ENCODE measurements at regions not wholly inside any gene's neighbourhood (a gene's known extent, or its start where the extent isn't known, plus 50 kb on each side); places are given as distances from the start of the nearest gene placed in this dataset.

GRCh38 chr12:25835385-25835784, 123.1 kb upstream of the RASSF8 start:
- DNase-seq = no peak

GRCh38 chr12:25838007-25838406, 120.5 kb upstream of the RASSF8 start:
- no peak for DNase-seq

GRCh38 chr12:25839470-25839869, 119.0 kb upstream of the RASSF8 start:
- no peak for DNase-seq

- DNase-seq = peak; percentile 8
These were observed 117.6 kb upstream of the RASSF8 start for GRCh38 chr12:25840678-25841465.

GRCh38 chr12:25842254-25842653, 116.2 kb upstream of the RASSF8 start:
- DNase-seq = no peak

GRCh38 chr12:25843976-25844375, 114.5 kb upstream of the RASSF8 start:
- no peak for DNase-seq

GRCh38 chr12:25845415-25845814, 113.1 kb upstream of the RASSF8 start:
- DNase-seq = no peak

- no peak for DNase-seq
These were observed 105.7 kb upstream of the RASSF8 start for GRCh38 chr12:25852792-25853191.

- no peak for DNase-seq
These were observed 105.0 kb upstream of the RASSF8 start for GRCh38 chr12:25853316-25854095.

- DNase-seq = no peak
These were observed 103.5 kb upstream of the RASSF8 start for GRCh38 chr12:25854991-25855390.

GRCh38 chr12:25855716-25856115, 102.8 kb upstream of the RASSF8 start:
- peak; percentile 61 for DNase-seq

GRCh38 chr12:25859976-25860375, 98.5 kb upstream of the RASSF8 start:
- no peak for DNase-seq

GRCh38 chr12:25861226-25861625, 97.3 kb upstream of the RASSF8 start:
- no peak for DNase-seq

GRCh38 chr12:25864306-25865276, 93.9 kb upstream of the RASSF8 start:
- peak; percentile 59 for DNase-seq

- DNase-seq = peak; percentile 55
These were observed 91.7 kb upstream of the RASSF8 start for GRCh38 chr12:25866586-25867378.

- no peak for DNase-seq
These were observed 90.3 kb upstream of the RASSF8 start for GRCh38 chr12:25868193-25868592.

GRCh38 chr12:25872137-25872536, 86.3 kb upstream of the RASSF8 start:
- DNase-seq = no peak

- peak; percentile 43 for DNase-seq
These were observed 82.8 kb upstream of the RASSF8 start for GRCh38 chr12:25875661-25876060.

- no peak for DNase-seq
These were observed 82.0 kb upstream of the RASSF8 start for GRCh38 chr12:25876383-25877045.

- DNase-seq = no peak
These were observed 81.0 kb upstream of the RASSF8 start for GRCh38 chr12:25877446-25877845.

GRCh38 chr12:25882266-25882665, 76.2 kb upstream of the RASSF8 start:
- no peak for DNase-seq
